Right cardiac atrium (tissue), 5 donors: ENCODE measurements at regions not wholly inside any gene's neighbourhood (a gene's known extent, or its start where the extent isn't known, plus 50 kb on each side); places are given as distances from the start of the nearest gene placed in this dataset.
"Not testable (repeated sequence)": the region's sequence is repeated elsewhere in the genome, so short reads cannot be mapped to it uniquely, and the experiment has no call there.

Experiments
- ATAC-seq, 2 donors: fragments of 200-7000 bp; cut with Tn5 transposase; one replicate each; pipeline versions ENCODE4 v1.8.0 to v1.9.1; 2020; ENCODE audit warnings: moderate library complexity in 2 of 2, mild to moderate bottlenecking in 1 of 2
- DNase-seq, 3 donors: peaks; one replicate each; pipeline ENCODE4 v3.0.0-alpha.2; 2020
- H3K27ac ChIP-seq: one replicate; pipeline ENCODE4 v1.5.1; 2013; ENCODE audit warnings: mild to moderate bottlenecking, low read length, control low read depth, moderate library complexity
- H3K27me3 ChIP-seq: one replicate; pipeline ENCODE4 v1.6.1; 2013; ENCODE audit not compliant: control insufficient read depth, insufficient read depth
- H3K4me1 ChIP-seq: one replicate; pipeline ENCODE4 v1.6.1; 2013; ENCODE audit warnings: low read length; ENCODE audit not compliant: control insufficient read depth, insufficient read depth
- H3K4me3 ChIP-seq: one replicate; pipeline ENCODE4 v1.5.1; 2013; ENCODE audit warnings: low read length, control low read depth
- H3K9me3 ChIP-seq: one replicate; pipeline ENCODE4 v1.6.1; 2013; ENCODE audit warnings: low read length; ENCODE audit not compliant: control insufficient read depth
- WGBS: extraction: QIAGEN DNeasy Blood & Tissue Kit; methylation state at CpG from one replicate; pipeline ENCODE4 v1.1.7; 2013; 5-methylcytosine and 5-hydroxymethylcytosine counted together
- intact Hi-C, 4 donors: fragments of 100-400 bp; cut with DNase I; formaldehyde crosslinking; loops; one replicate each; pipeline versions ENCODE4 v1.11.0 to v1.14.0; 2022 to 2023
- donor health status: healthy with polysubstance abuse.
- donor health status: DM: no; HTN: yes; CAD: no.
- donor health status: DM: no; HTN: no; CAD: no.
- donor health status: DM: no; HTN: yes; CAD: no; lungs with severe emphysema.
- donor health status: DM: yes; HTN: yes; CAD: no.

DNA sequence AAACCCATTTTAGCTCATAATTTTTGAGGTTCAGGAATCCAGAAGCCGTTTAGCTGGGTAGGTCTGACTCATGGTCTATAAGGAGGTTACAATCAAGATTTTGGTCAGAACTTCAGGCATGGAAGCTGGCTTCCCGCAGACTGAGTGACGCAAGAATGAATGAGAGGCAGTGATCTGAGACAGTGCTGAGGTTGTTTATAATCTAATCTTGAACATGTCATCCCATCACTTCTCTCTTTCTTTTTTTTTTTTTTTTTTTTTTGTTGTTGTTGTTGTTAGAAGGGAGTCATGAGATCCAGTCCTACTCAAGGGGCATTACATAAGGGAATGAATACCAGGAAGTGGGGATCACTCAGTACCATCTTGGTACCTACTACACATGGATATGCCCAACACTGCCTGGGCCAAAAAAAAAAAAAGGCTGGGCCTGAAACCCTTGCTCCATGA lies 217.4 kb downstream of the DLEU7 start:
- intact Hi-C loops, result no loop called here
- no peaks in the 10 kb centered on the region for H3K9me3 ChIP-seq
- WGBS, result 56% methylated on average over 3 of the region's 3 CpGs
- ATAC-seq (peak; percentile 40 to 63), DNase-seq (peak in 1 of 3 donors; percentile 23)
- no peaks in the 10 kb centered on the region for H3K27me3 ChIP-seq
- H3K4me3 ChIP-seq, result no peak overlapping the region
- H3K4me1 ChIP-seq, result no peaks in the 10 kb centered on the region
- no peak overlapping the region for H3K27ac ChIP-seq

- intact Hi-C loops, result no loop called here
- Histone ChIP-seq H3K4me3 (no peak overlapping the region), H3K9me3 (no peaks in the 10 kb centered on the region), H3K4me1 (no peaks in the 10 kb centered on the region), H3K27me3 (no peaks in the 10 kb centered on the region), H3K27ac (no peak overlapping the region)
- 87% methylated on average over 1 of the region's 1 CpG for WGBS
- DNase-seq, result no peak
- no peak for ATAC-seq
Measured at GRCh38 chr13:50627111-50627510, 216.4 kb downstream of the DLEU7 start.

- H3K9me3 ChIP-seq, intact Hi-C loops, H3K4me1 ChIP-seq, DNase-seq, H3K27me3 ChIP-seq, ATAC-seq, H3K4me3 ChIP-seq, H3K27ac ChIP-seq: not testable (repeated sequence)
- WGBS, result 98% methylated on average over 3 of the region's 3 CpGs
Measured at GRCh38 chr13:50628512-50628911, 215.0 kb downstream of the DLEU7 start.

GRCh38 chr13:50629497-50629896 lies 214.0 kb downstream of the DLEU7 start:
- WGBS, result 75% methylated on average over 3 of the region's 3 CpGs
- H3K9me3 ChIP-seq, result no peaks in the 10 kb centered on the region
- ATAC-seq, result no peak
- no peak overlapping the region for H3K4me3 ChIP-seq
- no peak for DNase-seq
- intact Hi-C loops, result no loop called here
- no peaks in the 10 kb centered on the region for H3K27me3 ChIP-seq
- H3K27ac ChIP-seq, result no peak overlapping the region
- no peaks in the 10 kb centered on the region for H3K4me1 ChIP-seq

DNA sequence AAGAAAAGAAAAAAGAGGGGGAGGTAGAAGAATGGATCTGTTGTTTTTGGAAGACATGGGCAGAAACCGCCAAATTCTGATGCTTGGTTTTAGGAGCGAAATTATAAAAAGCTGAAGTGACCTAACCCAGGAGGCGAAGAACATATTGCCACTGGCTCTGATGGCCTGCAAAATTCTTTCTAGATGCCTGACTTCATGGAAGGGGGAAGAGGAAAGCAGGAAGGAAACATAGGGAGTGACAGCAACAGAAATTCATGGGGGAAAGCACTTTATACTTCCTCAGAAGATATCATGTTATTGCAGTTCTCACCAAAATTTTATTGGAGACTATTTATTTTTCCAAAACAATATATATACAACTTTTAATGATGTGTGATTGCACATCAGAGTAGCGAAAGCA lies 213.5 kb downstream of the DLEU7 start:
- WGBS, result 73% methylated on average over 4 of the region's 4 CpGs
- Histone ChIP-seq H3K4me3 (no peak overlapping the region), H3K4me1 (no peaks in the 10 kb centered on the region), H3K27ac (no peak overlapping the region), H3K27me3 (no peaks in the 10 kb centered on the region), H3K9me3 (no peaks in the 10 kb centered on the region)
- intact Hi-C loops, result no loop called here
- DNase-seq (no peak), ATAC-seq (no peak)

DNA sequence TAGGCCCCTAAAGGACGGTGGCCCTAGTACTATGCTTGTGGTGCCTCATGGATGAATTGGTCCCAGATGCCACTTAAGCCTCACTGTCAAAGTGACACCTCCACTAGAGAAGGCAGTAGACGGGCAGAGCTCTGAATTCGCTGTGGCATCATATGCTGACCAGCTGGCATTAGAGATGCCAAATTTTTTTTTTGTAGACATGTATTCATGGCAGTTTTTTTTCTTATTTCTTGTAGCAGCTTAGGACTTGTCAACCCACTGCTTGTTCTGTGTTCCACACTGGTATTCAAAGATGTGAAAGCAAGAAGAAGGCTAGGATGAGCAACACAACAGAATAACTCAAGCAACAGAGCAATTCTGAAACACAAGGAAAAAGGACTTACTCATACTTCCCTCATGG lies 212.5 kb downstream of the DLEU7 start:
- no peaks in the 10 kb centered on the region for H3K9me3 ChIP-seq
- no peaks in the 10 kb centered on the region for H3K4me1 ChIP-seq
- no peak overlapping the region for H3K27ac ChIP-seq
- no peak overlapping the region for H3K4me3 ChIP-seq
- ATAC-seq (no peak), DNase-seq (no peak)
- no peaks in the 10 kb centered on the region for H3K27me3 ChIP-seq
- WGBS, result 74% methylated on average over 3 of the region's 3 CpGs
- intact Hi-C loops, result no loop called here

GRCh38 chr13:50634339-50634738 lies 209.2 kb downstream of the DLEU7 start:
- Histone ChIP-seq H3K27ac (no peak overlapping the region), H3K9me3 (no peaks in the 10 kb centered on the region), H3K4me3 (no peak overlapping the region), H3K4me1 (no peaks in the 10 kb centered on the region), H3K27me3 (no peaks in the 10 kb centered on the region)
- ATAC-seq, result no peak
- DNase-seq, result no peak
- intact Hi-C loops, result no loop called here
- WGBS, result 98% methylated on average over 3 of the region's 3 CpGs

DNA sequence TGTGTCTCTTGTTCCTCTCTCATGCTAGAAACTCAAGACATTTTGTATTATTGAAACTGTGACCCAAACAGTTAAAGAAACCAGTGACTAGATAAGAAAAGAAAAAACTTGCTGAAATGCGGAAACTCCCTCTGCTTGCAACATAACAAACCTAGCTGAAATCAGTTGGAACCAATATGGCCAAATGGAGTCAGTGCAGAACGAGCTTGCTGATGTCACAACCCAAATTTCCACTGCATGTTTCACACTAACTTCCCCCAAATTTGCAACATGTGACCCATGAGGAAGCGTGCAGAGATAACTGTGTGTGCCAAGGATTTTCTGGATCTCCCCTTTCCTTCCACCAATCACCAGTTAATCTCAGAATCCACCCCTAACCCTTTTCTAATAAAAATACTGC lies 208.0 kb downstream of the DLEU7 start:
- 37% methylated on average over 3 of the region's 3 CpGs for WGBS
- intact Hi-C loops, result no loop called here
- Histone ChIP-seq H3K4me1 (no peaks in the 10 kb centered on the region), H3K4me3 (no peak overlapping the region), H3K27me3 (no peaks in the 10 kb centered on the region), H3K9me3 (no peaks in the 10 kb centered on the region), H3K27ac (no peak overlapping the region)
- peak; percentile 94 to 96 for ATAC-seq
- DNase-seq, result peak; percentile 30 to 47 (median 39)

GRCh38 chr13:50636007-50636704 lies 207.3 kb downstream of the DLEU7 start:
- ATAC-seq, result peak; percentile 48 to 67
- Histone ChIP-seq H3K4me3 (no peak overlapping the region), H3K4me1 (no peaks in the 10 kb centered on the region), H3K27ac (peak overlapping the region; percentile 19), H3K9me3 (no peaks in the 10 kb centered on the region), H3K27me3 (no peaks in the 10 kb centered on the region)
- 89% methylated on average over 7 of the region's 7 CpGs for WGBS
- intact Hi-C loops, result no loop called here
- DNase-seq, result no peak

- H3K4me1 ChIP-seq, result no peaks in the 10 kb centered on the region
- ATAC-seq (no peak), DNase-seq (no peak)
- no peak overlapping the region for H3K4me3 ChIP-seq
- no peak overlapping the region for H3K27ac ChIP-seq
- no peaks in the 10 kb centered on the region for H3K9me3 ChIP-seq
- WGBS, result 81% methylated on average over 5 of the region's 5 CpGs
- intact Hi-C loops, result no loop called here
- no peaks in the 10 kb centered on the region for H3K27me3 ChIP-seq
Measured at GRCh38 chr13:50643060-50643459, 200.4 kb downstream of the DLEU7 start.

GRCh38 chr13:50644081-50644871 lies 199.2 kb downstream of the DLEU7 start:
- WGBS, result 91% methylated on average over 5 of the region's 5 CpGs
- Histone ChIP-seq H3K27ac (no peak overlapping the region), H3K9me3 (no peaks in the 10 kb centered on the region), H3K4me1 (no peaks in the 10 kb centered on the region), H3K27me3 (no peaks in the 10 kb centered on the region), H3K4me3 (no peak overlapping the region)
- no peak for ATAC-seq
- intact Hi-C loops, result no loop called here
- no peak for DNase-seq
